ENCODE measurements at regions not wholly inside any gene's neighbourhood (a gene's known extent, or its start where the extent isn't known, plus 50 kb on each side); places are given as distances from the start of the nearest gene placed in this dataset.

DNA sequence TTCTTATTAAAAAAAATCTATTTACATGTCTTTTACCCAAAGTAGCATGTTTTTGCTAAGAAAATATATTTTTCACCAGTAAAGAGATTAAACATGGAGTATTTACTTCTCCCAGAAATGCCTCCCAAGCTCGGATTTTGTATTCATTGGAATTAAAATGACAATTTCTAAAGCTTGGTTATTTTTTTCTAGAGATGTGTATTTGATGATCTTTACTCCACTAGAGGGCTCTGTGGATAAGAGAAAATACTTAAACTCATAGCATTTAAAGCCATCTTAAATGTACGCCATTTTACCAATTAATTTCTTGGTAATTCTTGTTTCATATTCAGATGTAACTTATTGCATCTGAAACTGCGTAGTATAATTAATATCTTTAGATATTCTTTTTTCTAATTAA lies 461.4 kb downstream of the GALR1 start:
- H3K36me3 ChIP-seq (ENCODE audit: control insufficient read depth in 2 of 2, insufficient read depth in 2 of 2, low read length in 1 of 2): no peaks in the 10 kb centered on the region
- 29 to 48% methylated on average over 3 of the region's 3 CpGs for WGBS, 2 donors
- H3K27me3 ChIP-seq (ENCODE audit: control insufficient read depth in 1 of 2, insufficient read depth in 2 of 2, low read length in 2 of 2): no peaks in the 10 kb centered on the region
- H3K4me3 ChIP-seq (ENCODE audit: low read depth in 1 of 2, low read length in 2 of 2): no peak overlapping the region
- no peaks in the 10 kb centered on the region for H3K4me1 ChIP-seq (ENCODE audit: control insufficient read depth in 2 of 2, insufficient read depth in 2 of 2, low read length in 1 of 2)
- H3K27ac ChIP-seq (ENCODE audit: low read depth in 2 of 2, low read length in 1 of 2): no peak overlapping the region
- H3K9me3 ChIP-seq (ENCODE audit: control insufficient read depth in 2 of 2, insufficient read depth in 1 of 2, low read depth in 1 of 2, low read length in 1 of 2): no peaks in the 10 kb centered on the region

DNA sequence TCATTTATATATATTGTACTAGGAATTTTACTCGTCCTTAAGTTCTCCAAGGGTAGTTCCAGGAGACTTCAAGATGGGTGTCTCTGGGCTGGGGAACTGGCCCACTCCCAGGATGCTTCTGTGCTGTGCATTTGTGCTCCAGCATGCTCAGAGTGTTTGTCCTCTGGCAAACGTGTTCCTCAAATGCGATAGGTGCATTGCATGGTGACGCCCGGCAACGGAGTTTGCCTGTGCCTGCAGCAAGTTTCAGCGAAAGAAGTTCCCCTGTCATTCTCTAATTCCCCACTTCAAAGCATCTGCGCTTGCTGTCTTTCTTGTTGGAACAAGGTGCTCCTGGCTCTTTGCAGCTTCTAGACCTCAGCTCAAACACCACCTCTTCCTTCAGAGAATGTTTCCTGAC lies 465.1 kb downstream of the GALR1 start:
- 64 to 69% methylated on average over 8 of the region's 8 CpGs for WGBS, 2 donors
- Histone ChIP-seq H3K36me3 (ENCODE audit: control insufficient read depth in 2 of 2, insufficient read depth in 2 of 2, low read length in 1 of 2) (no peaks in the 10 kb centered on the region), H3K4me3 (ENCODE audit: low read depth in 1 of 2, low read length in 2 of 2) (no peak overlapping the region), H3K4me1 (ENCODE audit: control insufficient read depth in 2 of 2, insufficient read depth in 2 of 2, low read length in 1 of 2) (no peaks in the 10 kb centered on the region), H3K27me3 (ENCODE audit: control insufficient read depth in 1 of 2, insufficient read depth in 2 of 2, low read length in 2 of 2) (no peaks in the 10 kb centered on the region), H3K27ac (ENCODE audit: low read depth in 2 of 2, low read length in 1 of 2) (no peak overlapping the region), H3K9me3 (ENCODE audit: control insufficient read depth in 2 of 2, insufficient read depth in 1 of 2, low read depth in 1 of 2, low read length in 1 of 2) (no peaks in the 10 kb centered on the region)

DNA sequence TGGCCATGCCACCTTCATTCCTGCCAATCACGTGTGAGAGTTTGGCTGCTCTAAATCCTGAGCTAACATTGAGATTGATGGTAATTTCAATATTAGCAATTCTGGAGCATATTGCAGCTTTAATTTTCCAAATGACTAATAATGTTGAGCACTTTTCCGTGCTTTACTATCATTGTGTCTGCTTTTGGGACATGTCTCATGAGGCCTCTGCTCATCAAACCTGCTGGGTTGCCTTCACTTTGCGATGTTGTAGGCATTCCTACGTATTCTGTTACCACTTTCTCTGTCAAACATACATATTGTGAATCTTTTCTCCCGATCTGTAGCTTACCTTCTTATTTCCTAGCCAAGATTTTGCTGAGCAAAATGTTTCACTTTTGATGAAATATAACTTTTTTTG lies 466.6 kb downstream of the GALR1 start:
- Histone ChIP-seq H3K36me3 (ENCODE audit: control insufficient read depth in 2 of 2, insufficient read depth in 2 of 2, low read length in 1 of 2) (no peaks in the 10 kb centered on the region), H3K9me3 (ENCODE audit: control insufficient read depth in 2 of 2, insufficient read depth in 1 of 2, low read depth in 1 of 2, low read length in 1 of 2) (no peaks in the 10 kb centered on the region), H3K27me3 (ENCODE audit: control insufficient read depth in 1 of 2, insufficient read depth in 2 of 2, low read length in 2 of 2) (no peaks in the 10 kb centered on the region), H3K27ac (ENCODE audit: low read depth in 2 of 2, low read length in 1 of 2) (no peak overlapping the region), H3K4me3 (ENCODE audit: low read depth in 1 of 2, low read length in 2 of 2) (no peak overlapping the region), H3K4me1 (ENCODE audit: control insufficient read depth in 2 of 2, insufficient read depth in 2 of 2, low read length in 1 of 2) (no peaks in the 10 kb centered on the region)
- 58 to 68% methylated on average over 5 of the region's 5 CpGs for WGBS, 2 donors

DNA sequence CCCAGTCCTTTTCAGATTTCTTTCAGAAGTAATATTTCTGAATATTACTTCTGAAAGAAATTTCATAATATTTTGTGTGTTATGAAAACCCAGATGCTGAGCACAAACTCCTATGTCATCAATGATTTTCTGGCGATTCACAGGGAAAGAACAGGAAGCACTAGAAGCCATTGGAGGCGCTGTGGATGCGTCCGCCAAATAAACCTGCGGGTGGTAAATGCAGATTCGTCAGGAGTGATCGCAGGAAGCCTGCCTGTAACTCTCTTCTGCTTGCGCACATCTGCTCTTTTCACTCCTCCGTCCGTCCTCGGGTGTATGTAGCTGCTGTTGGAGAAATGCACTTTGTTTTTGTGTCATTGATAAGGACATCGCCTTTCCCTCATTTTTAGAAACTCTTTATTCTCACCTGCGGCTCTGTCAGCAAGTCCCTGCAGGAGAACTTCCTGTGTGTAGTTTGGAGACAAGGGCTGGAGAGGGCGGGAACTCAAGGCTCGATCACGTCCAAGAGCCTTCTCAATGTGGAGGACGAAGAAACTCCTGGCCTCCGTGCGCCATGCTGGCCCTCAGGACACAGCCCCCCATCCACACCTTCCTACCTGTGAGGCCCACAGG lies 483.8 kb downstream of the GALR1 start:
- H3K27ac ChIP-seq (ENCODE audit: low read depth in 2 of 2, low read length in 1 of 2): no peak overlapping the region
- WGBS, 2 donors: 83 to 87% methylated on average over 19 of the region's 19 CpGs
- no peaks in the 10 kb centered on the region for H3K9me3 ChIP-seq (ENCODE audit: control insufficient read depth in 2 of 2, insufficient read depth in 1 of 2, low read depth in 1 of 2, low read length in 1 of 2)
- H3K4me3 ChIP-seq (ENCODE audit: low read depth in 1 of 2, low read length in 2 of 2): no peak overlapping the region
- no peaks in the 10 kb centered on the region for H3K27me3 ChIP-seq (ENCODE audit: control insufficient read depth in 1 of 2, insufficient read depth in 2 of 2, low read length in 2 of 2)
- no peaks in the 10 kb centered on the region for H3K36me3 ChIP-seq (ENCODE audit: control insufficient read depth in 2 of 2, insufficient read depth in 2 of 2, low read length in 1 of 2)
- no peaks in the 10 kb centered on the region for H3K4me1 ChIP-seq (ENCODE audit: control insufficient read depth in 2 of 2, insufficient read depth in 2 of 2, low read length in 1 of 2)

DNA sequence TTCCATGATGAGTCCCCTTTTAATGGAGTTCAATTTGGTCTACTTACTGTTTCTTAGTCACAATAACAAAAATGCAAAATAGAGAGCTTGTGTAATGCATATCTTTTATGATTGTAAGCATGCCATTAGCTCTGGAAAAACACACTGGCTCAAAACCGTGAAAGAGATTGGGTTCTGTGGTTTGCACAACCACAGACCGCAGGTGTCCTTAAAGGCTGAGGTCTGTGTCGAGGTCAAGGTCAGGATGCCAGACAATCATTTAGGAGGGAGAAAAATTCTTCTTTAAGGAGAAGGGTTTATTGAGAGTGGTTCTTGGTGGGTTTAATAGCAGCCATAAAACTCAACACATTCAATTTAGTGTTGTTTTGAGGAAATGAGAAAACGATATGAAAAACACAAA lies 487.2 kb downstream of the GALR1 start:
- 68 to 70% methylated on average over 4 of the region's 4 CpGs for WGBS, 2 donors
- Histone ChIP-seq H3K4me1 (ENCODE audit: control insufficient read depth in 2 of 2, insufficient read depth in 2 of 2, low read length in 1 of 2) (no peaks in the 10 kb centered on the region), H3K27ac (ENCODE audit: low read depth in 2 of 2, low read length in 1 of 2) (no peak overlapping the region), H3K36me3 (ENCODE audit: control insufficient read depth in 2 of 2, insufficient read depth in 2 of 2, low read length in 1 of 2) (no peaks in the 10 kb centered on the region), H3K4me3 (ENCODE audit: low read depth in 1 of 2, low read length in 2 of 2) (no peak overlapping the region), H3K9me3 (ENCODE audit: control insufficient read depth in 2 of 2, insufficient read depth in 1 of 2, low read depth in 1 of 2, low read length in 1 of 2) (no peaks in the 10 kb centered on the region), H3K27me3 (ENCODE audit: control insufficient read depth in 1 of 2, insufficient read depth in 2 of 2, low read length in 2 of 2) (no peaks in the 10 kb centered on the region)

DNA sequence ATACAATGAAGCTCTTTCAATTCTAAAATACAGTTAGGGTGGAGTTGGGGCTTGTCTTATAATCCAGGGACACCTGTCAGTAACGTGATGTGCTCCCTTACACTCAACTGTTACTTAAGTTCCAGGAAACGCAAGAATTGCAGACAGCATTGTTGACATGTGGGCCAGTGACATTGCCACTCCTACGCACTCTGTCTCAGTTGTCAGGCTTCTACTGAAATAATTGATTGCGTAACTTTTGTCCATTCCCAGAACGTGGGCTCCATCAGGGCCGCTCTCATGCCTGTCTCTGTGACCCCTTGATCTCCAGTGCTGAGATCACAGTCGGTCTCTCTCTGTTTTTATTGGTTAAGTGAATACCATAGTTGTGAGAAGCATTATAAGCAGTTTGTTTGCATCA lies 487.8 kb downstream of the GALR1 start:
- Histone ChIP-seq H3K27ac (ENCODE audit: low read depth in 2 of 2, low read length in 1 of 2) (no peak overlapping the region), H3K4me3 (ENCODE audit: low read depth in 1 of 2, low read length in 2 of 2) (no peak overlapping the region), H3K9me3 (ENCODE audit: control insufficient read depth in 2 of 2, insufficient read depth in 1 of 2, low read depth in 1 of 2, low read length in 1 of 2) (no peaks in the 10 kb centered on the region), H3K27me3 (ENCODE audit: control insufficient read depth in 1 of 2, insufficient read depth in 2 of 2, low read length in 2 of 2) (no peaks in the 10 kb centered on the region), H3K4me1 (ENCODE audit: control insufficient read depth in 2 of 2, insufficient read depth in 2 of 2, low read length in 1 of 2) (no peaks in the 10 kb centered on the region), H3K36me3 (ENCODE audit: control insufficient read depth in 2 of 2, insufficient read depth in 2 of 2, low read length in 1 of 2) (no peaks in the 10 kb centered on the region)
- WGBS, 2 donors: 56 to 60% methylated on average over 7 of the region's 7 CpGs

DNA sequence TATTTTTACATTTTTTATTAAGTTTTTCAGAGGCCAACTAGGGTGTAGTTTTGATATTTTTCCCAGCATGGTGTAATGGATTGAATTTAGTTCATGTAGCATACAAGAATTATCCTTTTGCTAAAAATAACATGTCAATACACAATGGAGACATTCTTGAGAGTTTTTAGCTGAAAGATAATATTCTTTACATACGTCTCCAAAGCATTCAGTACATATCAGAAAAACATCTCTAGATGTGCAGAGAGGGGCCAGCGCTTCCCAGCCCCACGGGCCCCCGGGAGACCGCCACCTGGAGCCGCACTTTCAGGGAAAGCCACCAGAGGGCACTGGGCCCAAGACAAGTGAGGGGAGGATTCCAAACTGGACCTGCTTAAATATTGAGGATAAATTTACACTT lies 499.4 kb downstream of the GALR1 start:
- no peaks in the 10 kb centered on the region for H3K4me1 ChIP-seq (ENCODE audit: control insufficient read depth in 2 of 2, insufficient read depth in 2 of 2, low read length in 1 of 2)
- no peak overlapping the region for H3K4me3 ChIP-seq (ENCODE audit: low read depth in 1 of 2, low read length in 2 of 2)
- no peak overlapping the region for H3K27ac ChIP-seq (ENCODE audit: low read depth in 2 of 2, low read length in 1 of 2)
- 35 to 37% methylated on average over 6 of the region's 6 CpGs for WGBS, 2 donors
- no peaks in the 10 kb centered on the region for H3K36me3 ChIP-seq (ENCODE audit: control insufficient read depth in 2 of 2, insufficient read depth in 2 of 2, low read length in 1 of 2)
- no peaks in the 10 kb centered on the region for H3K27me3 ChIP-seq (ENCODE audit: control insufficient read depth in 1 of 2, insufficient read depth in 2 of 2, low read length in 2 of 2)
- H3K9me3 ChIP-seq (ENCODE audit: control insufficient read depth in 2 of 2, insufficient read depth in 1 of 2, low read depth in 1 of 2, low read length in 1 of 2): peaks cover 0 to 2% of the 10 kb centered on the region in 2 donors

DNA sequence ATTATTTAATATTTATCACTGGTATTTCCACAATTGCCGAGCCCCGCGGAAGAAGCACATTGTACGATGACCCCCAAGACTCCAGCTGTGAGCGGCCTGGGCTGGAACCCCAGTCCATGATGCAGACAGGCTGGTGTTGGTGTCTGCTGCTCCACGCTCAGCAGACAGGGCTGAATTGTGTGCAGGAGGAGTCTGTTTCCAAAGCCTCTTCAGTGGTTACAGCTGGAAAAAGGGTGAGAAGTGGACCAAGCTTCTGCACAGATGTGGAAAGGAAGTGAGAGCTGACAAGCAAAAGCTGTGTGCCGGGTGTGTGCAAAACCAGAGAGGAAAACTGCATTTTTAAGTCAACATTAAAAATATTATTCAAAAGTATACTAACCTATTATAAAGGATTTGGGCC lies 500.4 kb downstream of the GALR1 start:
- WGBS, 2 donors: 78 to 80% methylated on average over 7 of the region's 7 CpGs
- H3K27me3 ChIP-seq (ENCODE audit: control insufficient read depth in 1 of 2, insufficient read depth in 2 of 2, low read length in 2 of 2): no peaks in the 10 kb centered on the region
- H3K9me3 ChIP-seq (ENCODE audit: control insufficient read depth in 2 of 2, insufficient read depth in 1 of 2, low read depth in 1 of 2, low read length in 1 of 2): peaks cover 0 to 2% of the 10 kb centered on the region in 2 donors
- no peak overlapping the region for H3K4me3 ChIP-seq (ENCODE audit: low read depth in 1 of 2, low read length in 2 of 2)
- no peaks in the 10 kb centered on the region for H3K4me1 ChIP-seq (ENCODE audit: control insufficient read depth in 2 of 2, insufficient read depth in 2 of 2, low read length in 1 of 2)
- no peaks in the 10 kb centered on the region for H3K36me3 ChIP-seq (ENCODE audit: control insufficient read depth in 2 of 2, insufficient read depth in 2 of 2, low read length in 1 of 2)
- no peak overlapping the region for H3K27ac ChIP-seq (ENCODE audit: low read depth in 2 of 2, low read length in 1 of 2)

DNA sequence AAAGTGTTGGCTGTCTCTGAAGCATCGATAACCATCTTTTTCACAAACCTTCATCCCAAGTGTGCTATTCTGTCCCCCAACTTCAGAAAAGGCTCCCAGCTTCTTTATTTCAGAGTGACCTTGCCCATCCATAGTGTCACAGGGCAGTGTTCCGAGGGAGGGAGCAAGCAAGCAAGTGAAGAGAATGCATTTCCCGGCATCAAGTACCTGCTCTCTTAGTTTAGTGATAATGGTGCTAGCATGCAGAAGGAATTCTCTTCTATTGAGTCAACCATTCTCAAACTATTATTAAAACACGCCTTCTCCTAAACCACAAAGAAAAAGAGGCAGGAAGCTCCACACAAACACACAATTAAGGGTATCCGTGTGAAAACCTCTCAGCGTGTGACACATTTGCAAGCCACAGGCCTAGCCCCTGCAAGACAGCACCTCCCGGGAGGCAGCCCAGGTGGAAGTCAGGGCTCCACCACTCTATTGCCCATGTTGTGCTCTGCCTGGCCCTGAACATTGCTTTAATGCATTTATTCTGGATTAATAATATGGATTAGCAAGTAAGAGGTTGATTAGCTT lies 504.9 kb downstream of the GALR1 start:
- no peak overlapping the region for H3K27ac ChIP-seq (ENCODE audit: low read depth in 2 of 2, low read length in 1 of 2)
- H3K27me3 ChIP-seq (ENCODE audit: control insufficient read depth in 1 of 2, insufficient read depth in 2 of 2, low read length in 2 of 2): no peaks in the 10 kb centered on the region
- no peaks in the 10 kb centered on the region for H3K4me1 ChIP-seq (ENCODE audit: control insufficient read depth in 2 of 2, insufficient read depth in 2 of 2, low read length in 1 of 2)
- H3K9me3 ChIP-seq (ENCODE audit: control insufficient read depth in 2 of 2, insufficient read depth in 1 of 2, low read depth in 1 of 2, low read length in 1 of 2): no peaks in the 10 kb centered on the region
- no peak overlapping the region for H3K4me3 ChIP-seq (ENCODE audit: low read depth in 1 of 2, low read length in 2 of 2)
- WGBS, 2 donors: 45 to 53% methylated on average over 7 of the region's 7 CpGs
- no peaks in the 10 kb centered on the region for H3K36me3 ChIP-seq (ENCODE audit: control insufficient read depth in 2 of 2, insufficient read depth in 2 of 2, low read length in 1 of 2)

DNA sequence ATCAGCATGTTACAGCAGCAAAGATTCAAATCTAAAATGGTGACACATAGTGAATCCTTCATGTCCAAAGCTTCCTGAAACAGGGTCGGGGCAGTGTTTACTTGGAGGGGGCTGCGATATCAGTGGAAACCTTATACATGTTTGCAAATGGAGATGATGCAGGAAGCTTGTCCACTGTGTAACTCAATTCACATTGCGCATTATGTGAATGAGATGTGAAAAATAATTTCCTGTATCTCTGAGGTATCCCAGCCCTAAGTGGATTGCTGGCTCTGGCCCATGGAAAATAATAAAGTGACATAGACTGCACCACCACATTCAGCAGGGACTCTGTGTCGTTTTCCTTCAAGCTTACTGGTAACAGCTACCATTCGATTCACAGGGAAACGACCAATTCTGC lies 505.5 kb downstream of the GALR1 start:
- no peaks in the 10 kb centered on the region for H3K4me1 ChIP-seq (ENCODE audit: control insufficient read depth in 2 of 2, insufficient read depth in 2 of 2, low read length in 1 of 2)
- no peaks in the 10 kb centered on the region for H3K36me3 ChIP-seq (ENCODE audit: control insufficient read depth in 2 of 2, insufficient read depth in 2 of 2, low read length in 1 of 2)
- WGBS, 2 donors: 65 to 67% methylated on average over 6 of the region's 6 CpGs
- H3K4me3 ChIP-seq (ENCODE audit: low read depth in 1 of 2, low read length in 2 of 2): no peak overlapping the region
- no peaks in the 10 kb centered on the region for H3K27me3 ChIP-seq (ENCODE audit: control insufficient read depth in 1 of 2, insufficient read depth in 2 of 2, low read length in 2 of 2)
- H3K9me3 ChIP-seq (ENCODE audit: control insufficient read depth in 2 of 2, insufficient read depth in 1 of 2, low read depth in 1 of 2, low read length in 1 of 2): no peaks in the 10 kb centered on the region
- H3K27ac ChIP-seq (ENCODE audit: low read depth in 2 of 2, low read length in 1 of 2): no peak overlapping the region
